HepG2 (cell line): ENCODE measurements at regions not wholly inside any gene's neighbourhood (a gene's known extent, or its start where the extent isn't known, plus 50 kb on each side); places are given as distances from the start of the nearest gene placed in this dataset.

Source experiments
- ATAC-seq: fragments of 200-7000 bp; cut with Tn5 transposase; 3 replicates; pipeline ENCODE4 v1.9.1; 2020; ENCODE audit warnings: mild to moderate bottlenecking, moderate library complexity
- BruUV-seq: library from RNA; stranded (reverse); fragments of 400-500 nt; replicated peaks from 2 replicates; lab custom pipeline; 2021; lab: Mats Ljungman, UMichigan
- CTCF ChIA-PET: fragments of 300-600 bp; formaldehyde crosslinking; extraction: SDS; loops from one replicate; lab custom pipeline; 2021; ENCODE audit warnings: low total read pairs, inconsistent platforms, low intra/inter-chr PET ratio; lab: Yijun Ruan, JAX
- POLR2A ChIA-PET: fragments of 350-600 bp; sonication (Branson Sonifier 250); formaldehyde crosslinking; loops from one replicate; lab custom pipeline; 2020; ENCODE audit warnings: antibody characterized with exemption, inconsistent platforms; lab: Yijun Ruan, JAX
- DNase-seq: peaks from one replicate; pipeline ENCODE4 v3.0.0-alpha.2; 2015; ENCODE audit warnings: low spot score
- FAIRE-seq: peaks from 3 replicates; lab custom pipeline; 2011; peaks lifted over from hg19 to GRCh38; lab: Jason Lieb, UNC
- H2AFZ ChIP-seq: one replicate; pipeline ENCODE4 v1.6.1; 2011; ENCODE audit warnings: low read length, inconsistent platforms
- H3K27ac ChIP-seq: fragments of 300-600 bp; 3 replicates; pipeline ENCODE4 v1.8.0; 2011; ENCODE audit warnings: mixed run types, mild to moderate bottlenecking, mixed read lengths, low read length, inconsistent platforms; ENCODE audit not compliant: insufficient read depth; ENCODE audit errors: extremely low read length
- H3K27me3 ChIP-seq, 2 experiments: fragments of 200-600 bp in 1 of 2; 2 replicates in 1 of 2; 3 replicates in 1 of 2; pipeline versions ENCODE4 v1.6.0 to v1.8.0; 2011; ENCODE audit warnings: low read length in 2 of 2, mild to moderate bottlenecking in 2 of 2, moderate library complexity in 2 of 2, inconsistent platforms in 1 of 2; ENCODE audit not compliant: insufficient read depth in 2 of 2, control insufficient read depth in 1 of 2
- H3K36me3 ChIP-seq, 2 experiments: fragments of 200-600 bp in 1 of 2; replicated peaks in 1 of 2; 2 replicates in 1 of 2; 3 replicates in 1 of 2; pipeline versions ENCODE4 v1.5.1 to v1.8.0; 2011; ENCODE audit warnings: low read length in 2 of 2, inconsistent platforms in 1 of 2; ENCODE audit not compliant: insufficient read depth in 2 of 2, control insufficient read depth in 1 of 2
- H3K4me1 ChIP-seq: 2 replicates; pipeline ENCODE4 v1.5.1; 2012; ENCODE audit warnings: low read length, inconsistent platforms; ENCODE audit not compliant: insufficient read depth
- H3K4me2 ChIP-seq: 2 replicates; pipeline ENCODE4 v1.6.0; 2011; ENCODE audit warnings: low read depth, low read length, inconsistent platforms
- H3K4me3 ChIP-seq, 3 experiments: fragments of 200-600 bp in 1 of 3; sonication (generic), shearing (Covaris generic) in 1 of 3; replicated peaks in 1 of 3; 2 replicates each; pipeline ENCODE4 v1.5.1; 2011 to 2016; ENCODE audit warnings: low read length in 3 of 3, inconsistent platforms in 2 of 3, low read depth in 2 of 3, mild to moderate bottlenecking in 2 of 3, control low read depth in 1 of 3, mixed read lengths in 1 of 3; ENCODE audit not compliant: insufficient read depth in 1 of 3
- H3K79me2 ChIP-seq: one replicate; pipeline ENCODE4 v1.6.1; 2011; ENCODE audit warnings: low read length, inconsistent platforms; ENCODE audit not compliant: insufficient read depth
- H3K9ac ChIP-seq: 2 replicates; pipeline ENCODE4 v1.6.0; 2011; ENCODE audit warnings: mild to moderate bottlenecking, low read depth, low read length, inconsistent platforms; ENCODE audit not compliant: insufficient read depth
- H3K9me3 ChIP-seq: 2 replicates; pipeline ENCODE4 v1.5.1; 2012; ENCODE audit warnings: mild to moderate bottlenecking, low read length
- H4K20me1 ChIP-seq: 2 replicates; pipeline ENCODE4 v1.6.0; 2011; ENCODE audit warnings: inconsistent platforms, mild to moderate bottlenecking, low read length, moderate library complexity; ENCODE audit not compliant: insufficient read depth
- BCL6 ChIP-seq: IDR thresholded peaks from 2 replicates; pipeline ENCODE4 v1.6.1; 2016; ENCODE audit warnings: missing genetic modification reagents, missing compliant biosample characterization
- DPF2 ChIP-seq: sonication (generic); formaldehyde crosslinking; IDR thresholded peaks from 2 replicates; pipeline ENCODE4 v1.4.0; 2020; ENCODE audit warnings: mild to moderate bottlenecking, low read depth, missing genetic modification reagents, borderline replicate concordance
- POLR2G ChIP-seq: fragments of 200-400 bp; formaldehyde crosslinking; IDR thresholded peaks from 2 replicates; pipeline ENCODE4 v1.6.1; 2018; ENCODE audit warnings: mild to moderate bottlenecking, low read depth, low read length, moderate library complexity
- ZBTB7A ChIP-seq: sonication (generic); formaldehyde crosslinking; IDR thresholded peaks from 2 replicates; pipeline ENCODE4 v1.8.0; 2022; ENCODE audit warnings: mild to moderate bottlenecking, missing genetic modification reagents
- ZFX ChIP-seq: sonication (generic); formaldehyde crosslinking; IDR thresholded peaks from 2 replicates; pipeline ENCODE4 v1.4.0; 2020; ENCODE audit warnings: mild to moderate bottlenecking, low read depth, missing genetic modification reagents, moderate library complexity
- ZNF564 ChIP-seq: sonication (generic); formaldehyde crosslinking; IDR thresholded peaks from 2 replicates; pipeline ENCODE4 v1.8.1; 2023; ENCODE audit warnings: mild to moderate bottlenecking, missing genetic modification reagents
- ZNF567 ChIP-seq: sonication (generic); formaldehyde crosslinking; IDR thresholded peaks from 2 replicates; pipeline ENCODE4 v1.8.1; 2023; ENCODE audit warnings: mild to moderate bottlenecking, missing genetic modification reagents, borderline replicate concordance
- ZNF772 ChIP-seq: sonication (generic); formaldehyde crosslinking; IDR thresholded peaks from 2 replicates; pipeline ENCODE4 v1.5.0; 2020; ENCODE audit warnings: mild to moderate bottlenecking, missing genetic modification reagents
- WGBS: methylation state at CpG from one replicate; pipeline ENCODE4 v1.1.6; 2017; ENCODE audit warnings: low lambda C conversion rate; 5-methylcytosine and 5-hydroxymethylcytosine counted together
- in situ Hi-C: cut with HindIII; loops from 2 replicates; pipeline ENCODE4 v1.10.0; 2017; ENCODE audit warnings: low pct_unique_long_range_greater_than_20kb; ENCODE audit not compliant: extremely low pct_ligation_motif_present
- intact Hi-C: fragments of 100-400 bp; cut with micrococcal nuclease; formaldehyde crosslinking; loops from one replicate; pipeline ENCODE4 v1.10.0; 2022; ENCODE audit not compliant: unreplicated experiment
- TF ChIP-seq, protein P1 (sequence below): sonication (generic); formaldehyde crosslinking; IDR thresholded peaks from 2 replicates; pipeline ENCODE4 v1.5.1; 2020; ENCODE audit warnings: mild to moderate bottlenecking, missing genetic modification reagents, borderline replicate concordance
- TF ChIP-seq, protein P2 (sequence below): sonication (generic); formaldehyde crosslinking; IDR thresholded peaks from 2 replicates; pipeline ENCODE4 v1.4.0; 2020; ENCODE audit warnings: mild to moderate bottlenecking, missing genetic modification reagents

DNA sequence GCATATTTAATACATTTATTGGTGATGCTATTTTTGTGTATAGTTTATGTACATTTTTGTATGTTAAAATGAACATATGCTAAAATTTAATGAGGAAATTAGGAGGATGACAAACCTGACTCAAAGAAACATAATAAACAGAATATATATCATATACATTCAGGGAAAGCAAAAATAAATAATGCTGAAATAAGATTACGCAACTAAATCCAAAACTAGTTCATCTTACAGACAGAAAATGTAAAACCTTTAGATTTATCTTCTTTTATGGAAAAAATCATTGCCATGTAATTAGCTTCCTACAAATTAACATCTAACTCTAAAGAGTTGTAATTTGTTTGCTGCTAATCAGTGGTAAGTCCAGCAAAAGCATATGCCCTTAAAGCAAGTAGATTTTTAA lies 216.5 kb downstream of the PTN start (continued):
- no peak for TF ChIP-seq ZBTB7A (CRISPR knock-in tag)
- no peak for TF ChIP-seq ZNF772
- TF ChIP-seq ZNF564 (CRISPR knock-in tag): no peak

DNA sequence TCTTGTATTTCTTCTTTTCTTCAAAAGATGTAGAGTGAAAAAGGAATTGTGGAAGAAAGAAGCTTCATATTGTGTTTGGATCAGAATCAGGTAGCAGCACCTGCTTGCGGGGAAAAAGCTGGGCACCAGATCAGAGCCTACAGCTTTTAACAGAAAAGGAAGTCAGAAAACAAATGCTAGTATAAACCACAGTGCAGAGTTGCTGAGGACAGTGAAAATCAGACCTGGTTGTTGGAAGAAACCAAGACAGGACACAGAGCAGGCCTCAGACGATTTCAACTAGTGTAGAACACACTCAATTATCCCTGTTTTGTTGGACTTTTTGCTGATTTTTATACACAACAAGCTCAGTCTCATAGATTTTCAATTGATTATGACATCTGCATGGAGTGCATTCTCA lies 221.4 kb downstream of the PTN start:
- H3K9ac ChIP-seq: no peak overlapping the region
- FAIRE-seq (no peak), ATAC-seq (no peak), DNase-seq (no peak)
- no peaks in the 10 kb centered on the region for H4K20me1 ChIP-seq
- WGBS: 3% methylated on average over 2 of the region's 2 CpGs
- no peak overlapping the region for H3K4me2 ChIP-seq
- TF ChIP-seq DPF2 (CRISPR knock-in tag): no peak
- TF ChIP-seq, protein P1, sequence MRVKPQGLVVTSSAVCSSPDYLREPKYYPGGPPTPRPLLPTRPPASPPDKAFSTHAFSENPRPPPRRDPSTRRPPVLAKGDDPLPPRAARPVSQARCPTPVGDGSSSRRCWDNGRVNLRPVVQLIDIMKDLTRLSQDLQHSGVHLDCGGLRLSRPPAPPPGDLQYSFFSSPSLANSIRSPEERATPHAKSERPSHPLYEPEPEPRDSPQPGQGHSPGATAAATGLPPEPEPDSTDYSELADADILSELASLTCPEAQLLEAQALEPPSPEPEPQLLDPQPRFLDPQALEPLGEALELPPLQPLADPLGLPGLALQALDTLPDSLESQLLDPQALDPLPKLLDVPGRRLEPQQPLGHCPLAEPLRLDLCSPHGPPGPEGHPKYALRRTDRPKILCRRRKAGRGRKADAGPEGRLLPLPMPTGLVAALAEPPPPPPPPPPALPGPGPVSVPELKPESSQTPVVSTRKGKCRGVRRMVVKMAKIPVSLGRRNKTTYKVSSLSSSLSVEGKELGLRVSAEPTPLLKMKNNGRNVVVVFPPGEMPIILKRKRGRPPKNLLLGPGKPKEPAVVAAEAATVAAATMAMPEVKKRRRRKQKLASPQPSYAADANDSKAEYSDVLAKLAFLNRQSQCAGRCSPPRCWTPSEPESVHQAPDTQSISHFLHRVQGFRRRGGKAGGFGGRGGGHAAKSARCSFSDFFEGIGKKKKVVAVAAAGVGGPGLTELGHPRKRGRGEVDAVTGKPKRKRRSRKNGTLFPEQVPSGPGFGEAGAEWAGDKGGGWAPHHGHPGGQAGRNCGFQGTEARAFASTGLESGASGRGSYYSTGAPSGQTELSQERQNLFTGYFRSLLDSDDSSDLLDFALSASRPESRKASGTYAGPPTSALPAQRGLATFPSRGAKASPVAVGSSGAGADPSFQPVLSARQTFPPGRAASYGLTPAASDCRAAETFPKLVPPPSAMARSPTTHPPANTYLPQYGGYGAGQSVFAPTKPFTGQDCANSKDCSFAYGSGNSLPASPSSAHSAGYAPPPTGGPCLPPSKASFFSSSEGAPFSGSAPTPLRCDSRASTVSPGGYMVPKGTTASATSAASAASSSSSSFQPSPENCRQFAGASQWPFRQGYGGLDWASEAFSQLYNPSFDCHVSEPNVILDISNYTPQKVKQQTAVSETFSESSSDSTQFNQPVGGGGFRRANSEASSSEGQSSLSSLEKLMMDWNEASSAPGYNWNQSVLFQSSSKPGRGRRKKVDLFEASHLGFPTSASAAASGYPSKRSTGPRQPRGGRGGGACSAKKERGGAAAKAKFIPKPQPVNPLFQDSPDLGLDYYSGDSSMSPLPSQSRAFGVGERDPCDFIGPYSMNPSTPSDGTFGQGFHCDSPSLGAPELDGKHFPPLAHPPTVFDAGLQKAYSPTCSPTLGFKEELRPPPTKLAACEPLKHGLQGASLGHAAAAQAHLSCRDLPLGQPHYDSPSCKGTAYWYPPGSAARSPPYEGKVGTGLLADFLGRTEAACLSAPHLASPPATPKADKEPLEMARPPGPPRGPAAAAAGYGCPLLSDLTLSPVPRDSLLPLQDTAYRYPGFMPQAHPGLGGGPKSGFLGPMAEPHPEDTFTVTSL (CRISPR knock-in tag): no peak
- TF ChIP-seq ZFX (CRISPR knock-in tag): no peak
- TF ChIP-seq ZNF567 (CRISPR knock-in tag): no peak
- TF ChIP-seq, protein P2, sequence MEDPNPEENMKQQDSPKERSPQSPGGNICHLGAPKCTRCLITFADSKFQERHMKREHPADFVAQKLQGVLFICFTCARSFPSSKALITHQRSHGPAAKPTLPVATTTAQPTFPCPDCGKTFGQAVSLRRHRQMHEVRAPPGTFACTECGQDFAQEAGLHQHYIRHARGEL (CRISPR knock-in tag): no peak
- TF ChIP-seq POLR2G: no peak
- TF ChIP-seq BCL6: no peak
- ChIA-PET CTCF (no interaction called here), POLR2A (no interaction called here)
- intact Hi-C loops: no loop called here
- H3K36me3 ChIP-seq: no peaks in the 10 kb centered on the region
- in situ Hi-C loops: no loop called here
- H3K4me3 ChIP-seq: no peak overlapping the region
- H3K27me3 ChIP-seq: no peaks in the 10 kb centered on the region
- H3K79me2 ChIP-seq: no peaks in the 10 kb centered on the region
- no peak overlapping the region for H3K27ac ChIP-seq
- H3K9me3 ChIP-seq: no peaks in the 10 kb centered on the region
- H3K4me1 ChIP-seq: no peaks in the 10 kb centered on the region
- BruUV-seq: no TSS peak
- no peak overlapping the region for H2AFZ ChIP-seq
